Fibroblast of skin of right quadriceps (primary cell): ENCODE measurements at regions not wholly inside any gene's neighbourhood (a gene's known extent, or its start where the extent isn't known, plus 50 kb on each side); places are given as distances from the start of the nearest gene placed in this dataset.
"Not testable (repeated sequence)": the region's sequence is repeated elsewhere in the genome, so short reads cannot be mapped to it uniquely, and the experiment has no call there.

ENCODE experiments used
- DNase-seq: peaks from one replicate; pipeline ENCODE4 v3.0.0-alpha.2; 2013

- no peak for DNase-seq
These were observed 112.1 kb downstream of the CENPF start for GRCh38 chr1:214715126-214715525.

- DNase-seq = peak; percentile 32
These were observed 114.4 kb downstream of the CENPF start for GRCh38 chr1:214717351-214717750.

GRCh38 chr1:214718724-214719123 lies 115.7 kb downstream of the CENPF start:
- peak; percentile 75 for DNase-seq

- DNase-seq = no peak
These were observed 116.2 kb downstream of the CENPF start for GRCh38 chr1:214719207-214719606.

GRCh38 chr1:214720561-214720960 lies 117.6 kb downstream of the CENPF start:
- peak; percentile 33 for DNase-seq

- DNase-seq = no peak
These were observed 124.3 kb downstream of the CENPF start for GRCh38 chr1:214727274-214727673.

- DNase-seq = no peak
These were observed 136.7 kb downstream of the CENPF start for GRCh38 chr1:214739621-214740238.

- DNase-seq = no peak
These were observed 137.5 kb downstream of the CENPF start for GRCh38 chr1:214740471-214740870.

GRCh38 chr1:214747050-214747635 lies 144.1 kb downstream of the CENPF start:
- peak; percentile 27 for DNase-seq

GRCh38 chr1:214753236-214753852 lies 150.3 kb downstream of the CENPF start:
- DNase-seq = no peak

GRCh38 chr1:214761030-214761429 lies 158.0 kb downstream of the CENPF start:
- no peak for DNase-seq

- no peak for DNase-seq
These were observed 159.9 kb downstream of the CENPF start for GRCh38 chr1:214762902-214763301.

- DNase-seq = no peak
These were observed 161.5 kb downstream of the CENPF start for GRCh38 chr1:214764502-214764901.

GRCh38 chr1:214767221-214767620 lies 164.2 kb downstream of the CENPF start:
- no peak for DNase-seq

GRCh38 chr1:214769666-214770065 lies 166.7 kb downstream of the CENPF start:
- DNase-seq = not testable (repeated sequence)

GRCh38 chr1:214777364-214777763 lies 174.4 kb downstream of the CENPF start:
- DNase-seq = no peak

- peak; percentile 43 for DNase-seq
These were observed 189.0 kb downstream of the CENPF start for GRCh38 chr1:214791961-214792360.

- no peak for DNase-seq
These were observed 189.7 kb downstream of the CENPF start for GRCh38 chr1:214792527-214793186.

GRCh38 chr1:214793708-214794107 lies 190.7 kb downstream of the CENPF start:
- DNase-seq = no peak

- no peak for DNase-seq
These were observed 198.2 kb downstream of the CENPF start for GRCh38 chr1:214801191-214801590.

- DNase-seq = peak; percentile 58
These were observed 206.0 kb downstream of the CENPF start for GRCh38 chr1:214808845-214809460.

GRCh38 chr1:214816603-214817002 lies 213.6 kb downstream of the CENPF start:
- no peak for DNase-seq

- no peak for DNase-seq
These were observed 220.5 kb downstream of the CENPF start for GRCh38 chr1:214823311-214824117.
